GM18505 (cell line): ENCODE measurements at regions not wholly inside any gene's neighbourhood (a gene's known extent, or its start where the extent isn't known, plus 50 kb on each side); places are given as distances from the start of the nearest gene placed in this dataset.

Experiments
- ATAC-seq: cut with Tn5 transposase; IDR thresholded peaks from one replicate; pipeline ENCODE4 v1.9.1; 2021; ENCODE audit not compliant: unreplicated experiment
- POLR2A ChIP-seq: IDR thresholded peaks from 4 replicates; pipeline ENCODE4 v1.6.1; 2011; ENCODE audit warnings: borderline replicate concordance; ENCODE audit not compliant: insufficient read depth, insufficient read length; ENCODE audit errors: extremely low read depth

DNA sequence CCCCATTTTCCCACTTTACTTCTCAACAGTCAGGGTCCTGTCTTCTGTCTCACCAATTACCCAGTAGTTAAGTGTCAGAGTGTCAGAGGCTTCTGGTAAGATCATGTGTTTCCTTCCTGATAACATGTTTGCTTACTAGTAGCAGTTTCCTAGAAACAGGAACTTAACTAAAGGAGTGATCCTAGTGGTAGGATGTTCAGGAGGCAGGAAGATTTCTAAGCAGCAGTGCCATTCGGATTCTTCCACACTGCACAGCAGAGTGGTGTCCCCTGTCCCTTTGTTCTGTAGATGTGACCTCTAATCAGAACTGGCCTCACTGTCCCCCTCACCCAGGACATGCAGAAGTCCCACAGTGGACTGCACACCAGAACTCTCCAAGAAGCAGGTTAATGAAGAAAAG, 221.8 kb upstream of the OSR1 start:
- no peak for ATAC-seq
- TF ChIP-seq POLR2A, result no peak

DNA sequence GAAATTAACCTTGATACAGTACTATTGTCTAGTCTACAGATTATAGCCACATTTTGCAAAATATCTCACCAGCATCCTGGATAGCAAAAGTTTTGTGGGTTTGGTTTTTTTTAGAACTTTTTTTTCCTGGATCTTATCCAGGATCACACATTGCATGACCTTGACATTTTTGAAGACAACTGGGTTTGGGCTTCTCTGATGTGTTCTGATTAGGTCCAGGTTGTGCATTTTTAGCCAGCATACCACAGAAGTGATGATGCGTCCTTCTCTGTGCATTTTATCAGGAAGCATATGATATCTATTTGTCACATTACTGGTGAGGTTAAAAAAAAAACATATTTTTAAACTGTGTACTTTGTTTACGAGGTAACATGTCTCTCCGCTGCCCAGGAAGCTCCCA, 221.0 kb upstream of the OSR1 start:
- no peak for ATAC-seq
- no peak for TF ChIP-seq POLR2A

DNA sequence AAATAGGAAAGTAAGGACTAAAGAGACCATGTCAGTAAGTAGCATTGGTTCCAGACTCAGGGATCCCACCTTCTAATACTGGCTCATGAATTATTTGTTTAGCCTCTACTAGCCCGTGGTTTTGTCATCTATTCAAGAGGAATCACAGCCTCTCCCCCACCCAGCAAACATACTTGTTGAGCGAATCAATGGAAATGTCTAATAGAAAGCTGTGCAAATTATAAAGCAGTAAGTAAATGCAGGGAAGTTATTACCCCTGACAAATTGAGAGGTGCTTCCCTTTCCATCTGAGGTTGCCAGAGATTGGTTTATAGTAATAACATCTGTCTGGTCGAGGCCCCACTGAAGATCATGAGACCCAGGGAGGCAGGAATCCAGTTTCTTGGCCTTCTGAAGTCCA, 219.3 kb upstream of the OSR1 start:
- no peak for ATAC-seq
- TF ChIP-seq POLR2A, result no peak

DNA sequence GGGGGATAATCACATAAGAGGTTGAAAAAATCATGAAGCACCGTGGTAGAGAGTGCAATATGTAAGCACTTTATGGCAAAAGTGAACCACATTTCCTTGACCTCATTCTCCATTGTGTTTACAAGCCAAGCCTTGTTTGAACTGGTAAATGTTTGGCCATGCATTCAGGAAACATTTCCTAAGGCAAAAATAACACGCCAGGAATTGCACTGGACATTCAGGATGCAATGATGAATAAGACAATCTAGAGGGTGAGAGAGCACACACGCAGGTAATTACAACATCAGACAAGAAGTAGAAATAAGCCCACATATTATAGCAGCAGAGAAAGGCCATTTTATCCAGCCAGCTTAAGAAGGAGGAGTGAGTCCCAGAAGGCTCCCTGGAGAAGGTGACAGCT, 218.0 kb upstream of the OSR1 start:
- no peak for TF ChIP-seq POLR2A
- ATAC-seq, result no peak

DNA sequence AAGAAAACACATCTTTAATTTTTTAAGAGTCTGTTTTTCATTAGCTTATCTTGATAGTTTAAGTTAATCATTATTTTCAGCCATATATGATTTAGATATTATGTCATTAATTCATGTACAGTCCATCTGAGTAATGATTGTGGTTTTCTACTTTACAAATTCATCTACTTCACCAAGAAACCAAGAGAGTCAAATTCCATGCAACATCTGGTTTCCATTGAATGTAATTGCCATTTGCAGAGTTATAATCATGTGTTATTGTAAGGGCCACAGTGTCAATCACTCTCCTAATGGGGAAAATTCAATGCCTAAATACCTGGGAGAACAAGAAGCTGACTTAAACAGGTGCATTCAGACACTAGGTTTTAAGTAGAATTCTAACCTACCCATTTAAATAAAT, 217.2 kb upstream of the OSR1 start:
- ATAC-seq, result no peak
- TF ChIP-seq POLR2A, result no peak

DNA sequence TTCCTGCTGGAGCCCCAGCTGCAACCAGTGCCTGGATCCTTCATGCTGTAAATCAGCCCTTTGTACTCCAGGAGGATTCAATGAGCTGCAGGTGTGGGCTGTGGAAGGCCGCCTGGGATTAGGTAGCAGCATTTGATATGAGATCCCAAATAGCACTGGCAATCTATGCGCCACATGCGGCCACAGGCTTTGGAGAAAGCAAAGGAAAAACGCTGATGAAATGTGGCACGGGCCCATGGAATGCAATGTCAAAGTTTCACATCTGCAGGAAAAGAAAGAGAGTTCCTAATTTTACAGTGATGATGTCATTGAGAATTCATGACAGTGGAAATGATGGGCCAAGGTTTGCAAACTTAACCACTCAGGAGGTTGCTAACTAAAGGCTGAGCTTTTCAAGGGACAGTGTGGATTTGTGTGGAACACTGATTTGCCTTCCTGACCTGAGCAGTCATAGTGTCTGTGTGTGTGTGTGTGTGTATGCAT, 216.4 kb upstream of the OSR1 start:
- TF ChIP-seq POLR2A, result no peak
- no peak for ATAC-seq

DNA sequence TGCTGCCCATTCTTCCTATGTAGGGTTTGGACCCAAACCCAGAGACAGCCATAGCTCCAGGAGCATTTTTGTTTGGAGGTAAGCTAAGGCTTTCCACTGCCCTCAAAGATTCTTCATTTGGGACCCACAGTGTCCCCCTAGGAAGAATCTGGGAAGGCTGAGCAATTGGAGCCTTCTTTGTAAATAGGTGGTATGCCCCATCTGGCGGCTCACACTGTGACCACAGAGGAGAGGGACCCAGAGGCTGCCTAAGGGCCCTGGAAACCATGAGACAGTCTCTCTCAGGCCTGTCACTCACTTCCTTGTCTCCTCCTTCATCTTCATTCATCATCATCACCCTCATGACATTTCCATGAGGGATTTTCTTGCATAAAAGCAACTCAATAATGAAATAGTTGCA, 215.4 kb upstream of the OSR1 start:
- ATAC-seq, result no peak

DNA sequence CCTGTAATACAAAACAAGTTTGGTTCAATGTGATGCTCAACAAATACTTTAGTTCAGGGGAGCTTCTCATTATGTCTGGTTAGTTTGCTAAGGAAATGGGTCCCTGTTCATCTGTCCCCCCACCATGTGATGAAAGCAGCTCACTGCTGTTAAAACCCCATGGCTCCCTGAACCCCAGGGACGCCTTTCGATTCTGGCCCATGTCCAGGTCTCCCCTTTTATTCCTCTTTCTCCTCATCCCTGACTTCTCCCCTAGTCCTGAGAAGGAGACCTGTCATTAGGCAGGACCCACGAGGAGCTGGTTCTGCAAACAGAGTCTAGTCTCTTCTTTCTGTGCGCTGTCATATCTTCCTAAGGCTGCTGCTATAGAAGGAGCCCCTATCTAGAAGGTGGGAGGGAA, 213.3 kb upstream of the OSR1 start:
- TF ChIP-seq POLR2A, result no peak
- no peak for ATAC-seq

More for the DNA sequence above, 215.4 kb upstream of the OSR1 start:
- no peak for TF ChIP-seq POLR2A

DNA sequence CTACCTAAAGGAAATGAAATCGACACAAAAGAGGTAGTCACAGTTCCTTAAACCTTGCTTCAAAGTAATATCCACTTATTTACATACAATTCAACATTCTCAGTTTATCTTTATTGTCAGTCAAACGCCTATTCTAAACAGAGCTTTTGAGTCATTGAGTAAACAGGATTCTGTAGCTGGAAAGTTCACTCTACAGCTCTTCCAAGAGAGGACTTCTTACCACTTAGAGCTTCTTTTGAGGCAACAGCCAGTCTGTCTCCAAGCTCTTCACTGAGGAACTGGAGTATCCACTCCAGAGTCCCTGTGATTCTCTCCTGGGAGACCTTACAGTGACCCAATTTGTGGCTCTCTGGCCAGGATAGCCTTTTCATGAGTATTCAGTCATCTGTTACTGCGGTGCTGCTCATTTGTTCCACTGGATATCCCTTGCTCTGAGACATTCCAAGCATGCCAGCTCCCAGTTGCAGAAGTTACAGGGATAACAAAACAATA, 210.9 kb upstream of the OSR1 start:
- no peak for ATAC-seq
- TF ChIP-seq POLR2A, result no peak

DNA sequence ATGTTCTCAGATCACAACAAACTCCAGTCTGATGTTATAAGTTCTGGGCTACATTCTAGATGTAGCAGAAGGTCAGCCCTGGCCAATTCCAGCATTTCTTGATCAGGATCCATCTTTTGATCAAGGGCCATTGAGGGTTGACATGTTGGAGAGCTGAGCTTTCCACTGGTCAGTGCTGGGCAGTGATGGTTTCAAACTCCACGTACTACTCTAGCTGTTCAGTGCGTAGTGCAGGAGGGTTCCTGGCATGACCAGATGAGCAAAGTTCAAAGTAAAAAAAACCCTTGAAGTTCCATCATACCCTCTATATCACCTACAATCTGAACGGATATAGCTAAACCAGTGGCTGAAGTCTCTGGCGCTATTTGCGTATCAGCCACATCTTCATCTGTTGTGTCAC, 210.4 kb upstream of the OSR1 start:
- no peak for ATAC-seq

DNA sequence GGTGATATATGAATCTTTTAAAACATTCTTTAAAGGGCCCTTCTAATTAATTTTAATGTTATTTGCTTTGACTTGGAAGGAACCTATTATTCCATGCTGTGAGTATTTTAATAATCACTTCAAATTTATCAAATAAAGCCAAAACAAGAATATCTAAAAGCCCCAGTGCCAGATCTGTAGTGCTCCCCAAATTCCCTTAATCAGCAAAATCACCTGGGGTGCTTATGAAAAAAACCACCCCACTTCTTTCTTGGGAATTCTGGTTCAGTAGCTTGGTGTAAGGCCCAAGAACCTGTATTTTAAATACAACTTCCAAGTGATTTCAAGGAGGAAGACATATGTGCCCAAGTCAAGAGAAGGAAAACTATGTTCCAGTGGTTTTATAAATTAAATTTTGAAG, 202.4 kb upstream of the OSR1 start:
- no peak for TF ChIP-seq POLR2A
- no peak for ATAC-seq

More for the DNA sequence above, 210.4 kb upstream of the OSR1 start:
- TF ChIP-seq POLR2A, result no peak

DNA sequence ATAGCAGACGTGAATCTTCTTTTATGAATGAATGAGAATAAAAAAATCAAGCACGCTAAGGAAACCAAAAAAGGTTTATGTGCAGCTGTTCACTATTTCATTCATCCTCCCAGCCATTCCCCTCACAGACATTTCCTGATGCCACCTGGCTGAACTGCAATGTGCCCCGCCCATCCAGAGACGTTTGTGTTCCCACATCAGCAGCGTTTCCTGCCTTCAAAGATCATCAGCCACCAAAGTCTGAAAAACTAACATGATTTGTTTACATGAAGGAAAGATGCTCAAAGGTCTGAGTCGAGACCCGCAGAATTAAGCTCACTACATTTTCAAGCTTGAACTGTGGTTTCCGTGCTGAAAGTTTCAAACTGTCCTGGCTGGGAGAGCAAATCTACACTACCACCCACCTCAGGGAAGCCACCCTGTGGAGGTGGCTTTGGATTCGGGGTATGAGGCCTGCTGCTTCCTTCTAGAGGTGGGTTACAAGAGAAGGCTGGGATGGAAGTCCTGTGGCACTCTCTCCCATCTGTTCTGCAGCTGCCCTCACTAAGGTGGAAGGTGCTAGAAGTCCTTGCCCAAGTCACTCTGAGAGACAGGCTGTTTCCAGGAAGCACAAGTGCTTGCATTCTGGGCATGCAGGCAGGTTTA, 201.3 kb upstream of the OSR1 start:
- no peak for ATAC-seq
- no peak for TF ChIP-seq POLR2A

DNA sequence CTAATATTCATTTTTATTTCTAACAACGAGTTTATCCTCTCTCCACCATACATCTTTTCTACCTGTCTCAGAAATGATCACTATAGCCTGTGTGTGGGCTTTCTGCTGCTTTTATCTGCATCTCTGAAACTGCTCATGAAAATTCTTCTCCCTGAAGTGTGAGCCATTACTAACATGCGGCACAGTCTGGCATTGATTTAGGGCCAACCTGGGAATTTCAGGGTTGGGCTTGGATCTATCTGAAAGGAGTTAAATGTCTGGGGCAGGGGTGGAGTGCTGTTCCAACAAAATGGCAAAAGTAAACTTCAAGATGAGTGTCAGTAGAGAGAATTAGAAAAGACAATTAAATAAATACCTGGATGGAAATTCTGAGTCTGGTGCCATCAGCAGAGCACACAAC, 198.2 kb upstream of the OSR1 start:
- no peak for ATAC-seq
- TF ChIP-seq POLR2A, result no peak

DNA sequence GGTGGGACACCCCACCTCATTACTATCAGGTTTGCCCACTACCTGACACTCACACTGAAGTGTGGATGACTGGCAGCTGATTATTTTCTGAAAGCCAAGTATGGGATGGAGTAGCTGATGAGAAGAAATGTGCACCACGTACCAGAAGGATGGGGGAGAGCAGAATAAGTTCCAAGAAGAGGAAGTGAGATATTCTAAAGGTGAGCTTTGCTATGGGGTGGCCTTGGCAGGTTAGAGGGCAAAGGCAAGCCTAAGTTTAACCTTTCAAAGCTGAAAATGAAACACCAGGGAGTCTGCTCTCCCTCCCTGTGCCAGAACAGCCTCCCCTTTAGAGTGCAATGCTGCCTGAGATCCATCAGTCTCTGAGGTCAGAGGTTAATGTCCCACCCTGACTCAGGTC, 196.1 kb upstream of the OSR1 start:
- TF ChIP-seq POLR2A, result no peak
- peak; percentile 62 for ATAC-seq

DNA sequence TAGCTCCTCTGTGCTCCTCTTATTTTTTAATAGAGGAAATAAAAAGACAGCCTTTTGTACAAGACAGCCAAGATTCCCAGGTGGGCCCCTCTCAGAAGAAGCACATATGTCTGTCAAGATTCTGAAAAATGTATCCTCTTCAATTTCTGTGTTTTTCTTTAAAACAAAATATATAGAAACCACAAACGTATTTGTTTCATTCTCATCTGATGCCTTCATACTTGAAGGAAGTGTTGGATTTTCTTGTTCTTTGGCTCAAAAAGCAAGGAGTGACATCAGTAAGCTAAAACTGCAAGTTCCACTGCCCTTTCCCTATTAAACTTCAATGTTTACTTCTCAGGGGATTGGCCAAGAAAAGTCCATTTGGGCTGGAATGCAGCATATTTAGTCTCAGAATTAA, 193.8 kb upstream of the OSR1 start:
- ATAC-seq, result no peak
- no peak for TF ChIP-seq POLR2A
